HK-2 (cell line): ENCODE measurements at regions not wholly inside any gene's neighbourhood (a gene's known extent, or its start where the extent isn't known, plus 50 kb on each side); places are given as distances from the start of the nearest gene placed in this dataset.

Experiments
- DNase-seq: peaks from one replicate; pipeline ENCODE4 v3.0.0-alpha.2; 2018; ENCODE audit not compliant: unreplicated experiment

GRCh38 chr7:91519241-91520158, 255.3 kb downstream of the FZD1 start:
- no peak for DNase-seq

DNA sequence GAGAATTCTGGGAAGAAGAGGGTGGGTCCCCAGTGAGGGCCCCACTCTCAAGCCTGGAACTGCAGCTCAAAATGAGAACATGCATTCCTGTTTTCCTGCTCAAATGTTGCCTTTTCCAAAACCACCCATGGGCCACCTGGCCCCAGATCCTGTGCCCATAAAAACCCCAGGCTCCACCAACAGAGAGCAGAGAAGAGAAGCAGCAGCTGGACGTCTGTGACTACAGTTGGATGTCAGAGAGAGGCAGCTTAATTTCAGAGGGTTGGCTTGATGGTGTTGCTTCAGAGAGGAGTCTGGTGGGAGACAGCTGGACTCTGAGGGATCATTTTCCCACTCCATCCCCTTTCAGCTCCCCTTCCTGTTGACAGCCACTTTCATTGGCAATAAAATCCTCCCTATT, 256.4 kb downstream of the FZD1 start:
- DNase-seq, result no peak

- DNase-seq, result no peak
Measured at GRCh38 chr7:91526404-91526803, 262.2 kb downstream of the FZD1 start.

DNA sequence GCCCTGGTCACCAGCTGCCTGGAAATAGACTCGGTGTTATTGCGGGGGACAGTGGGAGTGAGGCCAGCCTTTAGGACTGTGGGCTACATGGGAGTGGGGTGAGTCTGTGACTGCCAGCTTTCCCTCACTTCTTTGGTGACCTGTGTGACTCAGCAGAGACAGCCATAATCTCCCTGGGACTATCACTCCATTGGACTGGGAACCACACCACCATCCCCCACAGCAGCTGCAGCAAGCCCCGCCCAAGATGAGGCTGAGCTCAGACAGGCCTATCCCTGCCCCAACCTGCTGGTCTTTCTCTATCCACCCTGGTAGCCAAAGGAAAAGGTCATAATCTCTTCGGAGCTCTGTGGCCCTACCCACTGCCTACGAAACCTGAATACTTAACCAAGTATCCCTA, 263.2 kb downstream of the FZD1 start:
- no peak for DNase-seq

- no peak for DNase-seq
Measured at GRCh38 chr7:91533996-91534395, 269.8 kb downstream of the FZD1 start.

GRCh38 chr7:91537260-91538152, 273.3 kb downstream of the FZD1 start:
- DNase-seq, result no peak

DNA sequence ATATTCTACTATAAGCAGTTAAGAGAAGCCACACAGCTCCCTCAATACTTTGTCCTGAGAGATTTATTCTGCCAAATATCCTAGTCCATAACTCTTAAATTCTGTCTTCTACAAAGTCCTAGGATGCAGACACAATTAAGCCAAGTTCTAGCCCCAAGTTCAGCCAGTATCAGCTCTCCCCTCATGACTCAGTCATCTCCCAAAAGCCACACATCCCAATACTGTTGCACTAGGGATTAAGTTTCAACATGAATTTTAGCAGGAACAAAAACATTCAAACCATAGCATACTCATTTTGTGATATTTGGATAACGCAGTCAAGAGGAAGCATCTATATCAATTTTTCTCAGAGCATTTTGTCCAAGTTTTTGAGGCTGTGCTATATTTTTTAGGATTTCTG, 277.4 kb downstream of the FZD1 start:
- no peak for DNase-seq

DNA sequence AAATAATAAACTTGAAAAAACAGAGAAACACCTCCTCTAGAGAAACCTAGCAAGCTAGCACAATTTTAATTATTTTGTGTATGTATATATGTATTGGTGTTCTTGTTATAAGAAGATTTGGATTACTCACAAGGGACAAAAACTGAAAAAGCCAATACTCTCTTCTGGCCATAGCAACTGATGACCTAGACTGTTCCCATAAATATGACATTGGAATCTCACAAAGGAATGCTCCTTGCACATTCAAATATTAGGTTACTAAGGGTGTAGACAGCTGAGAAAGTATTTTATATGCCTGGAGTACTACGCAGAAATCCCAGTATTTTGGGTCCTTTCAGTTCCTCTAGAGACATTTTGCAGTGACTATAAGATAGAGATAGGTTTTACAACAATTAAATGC, 279.4 kb downstream of the FZD1 start:
- DNase-seq, result no peak

DNA sequence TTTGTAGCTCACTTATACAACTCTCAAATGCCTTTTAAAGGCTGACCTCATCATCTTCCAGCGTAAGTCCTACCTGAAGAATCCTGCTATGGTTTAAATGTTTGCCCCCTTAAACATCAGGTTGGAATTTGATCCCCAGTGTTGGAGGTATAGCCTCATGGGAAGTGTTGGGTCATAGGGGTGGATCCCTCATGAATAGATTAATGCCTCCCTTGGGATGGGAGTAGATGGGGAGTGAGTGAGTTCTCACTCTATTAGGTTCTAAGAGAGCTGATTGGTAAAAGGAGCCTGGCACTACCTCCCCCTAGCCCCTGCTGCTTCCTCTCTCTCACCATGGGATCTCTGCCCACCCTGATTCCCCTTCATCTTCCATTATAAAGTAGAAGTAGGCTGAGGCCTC, 285.6 kb downstream of the FZD1 start:
- no peak for DNase-seq

DNA sequence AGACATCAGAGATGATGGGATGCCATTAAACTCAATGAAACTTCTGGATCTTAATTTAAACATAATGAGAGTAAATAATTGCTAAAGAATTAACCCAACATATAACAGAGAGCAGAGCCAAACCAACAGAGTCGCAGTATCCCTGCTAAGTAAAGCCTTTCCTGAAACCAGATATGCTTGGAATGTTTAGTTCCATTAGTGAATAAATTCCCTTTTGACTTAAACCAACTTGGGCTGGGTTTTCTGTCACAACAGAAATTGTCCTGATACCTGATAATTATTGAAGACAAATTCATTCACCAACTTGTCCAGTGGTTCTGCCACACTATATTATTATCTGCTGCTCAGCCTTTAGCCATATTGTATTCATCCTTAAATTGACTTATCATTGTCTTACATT, 286.7 kb downstream of the FZD1 start:
- no peak for DNase-seq

DNA sequence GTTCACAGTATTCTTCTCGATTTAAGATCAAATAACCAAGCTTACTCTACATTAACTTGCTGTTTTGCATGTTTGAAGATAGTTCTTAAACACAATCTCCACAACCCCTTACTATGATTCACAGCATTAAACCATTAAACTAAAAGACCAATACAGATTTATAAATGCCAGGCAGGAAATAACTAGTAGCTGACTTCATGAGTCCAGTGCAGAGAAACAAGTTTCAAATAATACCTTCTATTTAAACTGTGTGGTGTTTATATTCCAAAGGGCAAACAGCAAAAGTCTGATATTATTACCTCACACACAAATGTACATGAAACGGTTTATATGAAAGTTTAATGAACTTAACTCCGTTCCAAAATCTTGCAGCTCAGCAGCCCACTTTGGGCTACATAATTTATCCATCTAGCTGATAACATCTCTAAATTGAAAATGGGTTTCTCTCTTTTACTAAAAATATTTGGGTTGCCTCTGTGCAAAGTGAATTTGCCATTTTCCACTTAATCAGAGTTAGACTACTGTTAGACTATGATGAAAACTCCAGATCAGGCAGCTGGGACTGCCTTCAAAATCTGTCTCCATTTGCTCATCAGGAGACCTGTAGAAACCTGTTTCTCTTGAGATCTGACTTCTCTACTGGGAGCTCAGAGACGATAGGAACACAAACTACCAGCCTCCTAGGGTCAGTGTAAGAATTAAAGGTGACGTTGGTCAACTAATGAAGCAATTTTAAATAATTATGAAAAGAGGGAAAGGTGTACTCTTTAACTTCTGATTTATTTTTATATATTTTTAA, 287.3 kb downstream of the FZD1 start:
- DNase-seq, result no peak

DNA sequence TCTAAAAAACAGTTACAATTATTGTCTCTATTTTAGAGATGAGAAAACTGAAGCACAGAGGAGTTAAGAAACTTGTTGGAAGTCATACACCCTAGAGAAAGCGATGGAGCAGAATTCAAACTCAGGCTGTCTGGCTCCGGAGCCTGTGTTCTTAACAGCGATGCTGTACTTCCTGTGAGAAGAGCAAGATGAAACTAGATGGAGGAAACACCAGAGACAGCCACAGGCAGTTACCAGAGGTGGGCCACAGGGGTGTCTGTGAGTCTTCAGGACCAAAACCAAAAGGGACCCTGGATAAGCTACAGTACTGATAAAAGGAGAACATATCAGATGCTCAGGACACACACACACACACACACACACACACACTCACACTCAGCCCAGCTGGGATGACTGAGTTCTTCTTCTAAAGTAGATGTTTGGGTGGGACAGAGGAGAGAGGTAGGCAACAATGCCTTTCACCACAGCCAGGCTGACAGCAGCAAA, 289.2 kb downstream of the FZD1 start:
- DNase-seq, result no peak

- DNase-seq, result no peak
Measured at GRCh38 chr7:91554883-91555282, 290.6 kb downstream of the FZD1 start.

GRCh38 chr7:91556239-91556638, 292.0 kb downstream of the FZD1 start:
- no peak for DNase-seq

GRCh38 chr7:91556956-91557650, 292.9 kb downstream of the FZD1 start:
- DNase-seq, result no peak

DNA sequence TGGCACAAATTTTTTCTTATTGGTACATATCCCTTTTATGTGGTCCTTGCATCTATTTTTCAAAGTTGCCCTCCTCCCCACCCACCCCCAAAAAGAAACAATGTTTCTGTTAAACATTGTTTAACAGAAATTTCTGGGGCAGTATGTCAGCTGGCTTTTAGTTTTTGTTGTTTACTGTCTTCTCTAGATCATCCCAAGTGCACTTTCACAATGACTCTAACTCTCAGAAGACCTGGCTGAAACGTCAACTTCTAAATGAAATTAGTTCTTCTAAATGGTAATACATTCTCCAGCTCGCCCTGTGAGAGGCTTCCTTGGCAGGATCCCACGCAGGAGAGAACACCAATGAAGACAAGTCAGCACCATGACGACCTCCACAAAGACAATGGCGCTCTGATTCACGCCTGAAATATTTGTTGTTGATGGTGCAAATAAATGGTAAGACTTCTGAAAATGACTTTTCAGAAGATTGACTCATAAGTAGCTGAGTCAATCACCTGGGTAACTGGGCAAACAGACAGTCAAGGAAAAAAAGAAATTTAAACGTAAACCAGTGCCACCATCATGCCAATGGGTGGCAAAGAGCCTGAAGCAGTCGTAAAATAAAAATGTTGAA, 293.7 kb downstream of the FZD1 start:
- peak; percentile 65 for DNase-seq

DNA sequence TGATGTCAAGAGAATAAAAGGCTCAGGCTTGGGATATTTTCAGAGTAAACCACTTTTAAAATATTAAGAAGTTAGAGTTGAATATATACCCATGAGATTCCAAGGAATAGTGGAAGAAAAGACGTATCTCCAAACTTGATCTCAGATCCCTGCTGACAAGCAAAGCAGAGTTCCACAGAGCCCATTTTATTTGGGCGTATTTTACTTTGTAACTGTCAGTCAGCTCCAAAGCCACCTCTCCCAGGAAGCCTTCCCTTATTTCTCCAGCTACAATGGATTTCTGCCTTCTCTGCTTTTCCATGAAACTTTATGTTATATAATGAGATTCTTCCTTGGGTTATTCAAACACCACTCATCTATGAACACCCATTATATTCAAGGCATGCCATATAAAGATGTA, 295.7 kb downstream of the FZD1 start:
- DNase-seq, result no peak

- DNase-seq, result no peak
Measured at GRCh38 chr7:91564101-91564500, 299.9 kb downstream of the FZD1 start.

- no peak for DNase-seq
Measured at GRCh38 chr7:91564541-91564940, 300.3 kb downstream of the FZD1 start.

GRCh38 chr7:91565499-91566401, 301.5 kb downstream of the FZD1 start:
- no peak for DNase-seq
